Loucy (cell line): ENCODE measurements at regions not wholly inside any gene's neighbourhood (a gene's known extent, or its start where the extent isn't known, plus 50 kb on each side); places are given as distances from the start of the nearest gene placed in this dataset.

ENCODE experiments used
- H2AFZ ChIP-seq: fragments of 200-600 bp; sonication (generic); 2 replicates; pipeline ENCODE4 v1.6.0; 2016; ENCODE audit warnings: antibody characterized with exemption, mild to moderate bottlenecking, low read length, moderate library complexity
- H3F3A ChIP-seq: fragments of 200-600 bp; 2 replicates; pipeline ENCODE4 v1.6.0; 2016; ENCODE audit warnings: antibody characterized with exemption, low read depth, mild to moderate bottlenecking
- H3K27me3 ChIP-seq: fragments of 200-600 bp; sonication (generic); 2 replicates; pipeline ENCODE4 v1.6.1; 2014; ENCODE audit warnings: low read length, mild to moderate bottlenecking; ENCODE audit not compliant: insufficient read depth, poor library complexity, severe bottlenecking
- H3K36me3 ChIP-seq: fragments of 200-600 bp; sonication (generic); 2 replicates; pipeline ENCODE4 v1.6.1; 2016; ENCODE audit warnings: low read length; ENCODE audit not compliant: insufficient read depth
- H3K4me1 ChIP-seq: fragments of 200-600 bp; sonication (generic); 2 replicates; pipeline ENCODE4 v1.5.1; 2014; ENCODE audit warnings: low read length, mild to moderate bottlenecking; ENCODE audit not compliant: insufficient read depth, poor library complexity, severe bottlenecking
- H3K4me2 ChIP-seq: fragments of 200-600 bp; sonication (generic); 2 replicates; pipeline ENCODE4 v1.6.0; 2014; ENCODE audit warnings: antibody characterized with exemption, low read length, low read depth, mild to moderate bottlenecking; ENCODE audit not compliant: poor library complexity, severe bottlenecking
- H3K4me3 ChIP-seq: fragments of 200-600 bp; sonication (generic); 2 replicates; pipeline ENCODE4 v1.5.1; 2014; ENCODE audit warnings: low read length, mild to moderate bottlenecking, mixed read lengths; ENCODE audit not compliant: poor library complexity, severe bottlenecking
- H3K79me2 ChIP-seq: fragments of 200-600 bp; sonication (generic); 2 replicates; pipeline ENCODE4 v1.6.1; 2014; ENCODE audit warnings: low read length; ENCODE audit not compliant: insufficient read depth
- H3K9ac ChIP-seq: fragments of 200-600 bp; sonication (generic); 2 replicates; pipeline ENCODE4 v1.6.0; 2014; ENCODE audit warnings: mild to moderate bottlenecking, low read depth, low read length, moderate library complexity; ENCODE audit not compliant: poor library complexity, severe bottlenecking
- H3K9me2 ChIP-seq: fragments of 200-600 bp; sonication (generic); replicated peaks from 2 replicates; pipeline ENCODE4 v1.6.1; 2016; ENCODE audit warnings: low read depth, low read length, mixed read lengths
- H3K9me3 ChIP-seq: fragments of 200-600 bp; sonication (generic); 2 replicates; pipeline ENCODE4 v1.6.1; 2014; ENCODE audit warnings: mild to moderate bottlenecking, antibody characterized with exemption, low read length, low read depth; ENCODE audit not compliant: insufficient read depth
- H4K20me1 ChIP-seq: fragments of 200-600 bp; sonication (generic); 2 replicates; pipeline ENCODE4 v1.6.0; 2014; ENCODE audit warnings: antibody characterized with exemption, low read length, mild to moderate bottlenecking; ENCODE audit not compliant: insufficient read depth, poor library complexity, severe bottlenecking
- CTCF ChIP-seq: fragments of 200-600 bp; sonication (generic); conservative IDR thresholded peaks from 2 replicates; pipeline ENCODE4 v1.5.1; 2014; ENCODE audit warnings: mild to moderate bottlenecking, antibody characterized with exemption, low read length
- EZH2phosphoT487 ChIP-seq: fragments of 200-600 bp; IDR thresholded peaks from 2 replicates; pipeline ENCODE4 v1.6.1; 2018; ENCODE audit warnings: antibody characterized with exemption, mild to moderate bottlenecking, moderate library complexity, borderline replicate concordance

- no peaks in the 10 kb centered on the region for H3K36me3 ChIP-seq
- H3K4me2 ChIP-seq: no peak overlapping the region
- H3F3A ChIP-seq: no peaks in the 10 kb centered on the region
- TF ChIP-seq CTCF (no peak), EZH2phosphoT487 (no peak)
- no peak overlapping the region for H3K9ac ChIP-seq
- H3K4me3 ChIP-seq: no peak overlapping the region
- no peaks in the 10 kb centered on the region for H3K9me3 ChIP-seq
- H3K4me1 ChIP-seq: no peaks in the 10 kb centered on the region
- no peaks in the 10 kb centered on the region for H3K27me3 ChIP-seq
- no peak overlapping the region for H2AFZ ChIP-seq
- H4K20me1 ChIP-seq: no peaks in the 10 kb centered on the region
- H3K9me2 ChIP-seq: no peaks in the 10 kb centered on the region
- no peaks in the 10 kb centered on the region for H3K79me2 ChIP-seq
Measured at GRCh38 chr21:22076471-22076870, 1078.3 kb downstream of the NCAM2 start.

DNA sequence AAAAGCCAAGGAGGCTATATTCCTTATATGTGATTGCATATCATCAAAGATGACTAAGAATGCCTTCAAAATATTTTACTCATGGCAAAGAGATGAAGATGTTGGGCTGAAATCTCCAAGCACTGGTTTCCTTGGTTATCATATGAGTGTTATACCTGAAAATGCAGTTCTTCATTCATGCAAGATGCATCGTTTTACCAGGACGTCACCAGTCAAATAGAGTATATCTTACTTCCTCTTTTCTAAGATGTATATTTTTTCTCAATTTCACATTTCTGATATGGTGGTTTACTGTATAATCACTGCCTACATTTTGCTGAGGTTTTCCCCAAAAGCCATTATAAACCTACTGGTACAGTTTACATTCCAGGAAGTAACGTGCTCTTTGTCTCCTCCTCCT, 1085.7 kb downstream of the NCAM2 start:
- H3K9ac ChIP-seq: no peak overlapping the region
- H2AFZ ChIP-seq: no peak overlapping the region
- TF ChIP-seq CTCF (no peak), EZH2phosphoT487 (no peak)

DNA sequence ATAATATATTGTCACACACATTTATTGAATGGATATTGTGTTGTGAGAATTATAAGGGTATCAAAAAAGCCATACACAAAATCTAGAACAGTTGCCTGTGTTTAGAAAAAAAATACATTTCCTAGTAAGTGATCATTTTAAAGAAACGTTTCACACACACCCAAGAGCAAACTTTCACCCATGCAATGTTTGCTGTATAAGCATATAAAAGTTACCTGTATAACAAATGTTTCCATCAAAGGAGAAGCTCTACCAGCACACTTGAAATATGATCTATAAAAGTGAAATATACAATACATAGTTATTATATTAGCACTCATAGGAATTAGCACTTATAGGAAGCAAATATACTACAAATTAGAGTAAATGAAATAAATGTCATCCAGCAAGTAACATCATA, 1098.1 kb downstream of the NCAM2 start:
- Histone ChIP-seq H3F3A (no peaks in the 10 kb centered on the region), H4K20me1 (no peaks in the 10 kb centered on the region), H3K36me3 (no peaks in the 10 kb centered on the region), H3K27me3 (no peaks in the 10 kb centered on the region), H3K4me3 (no peak overlapping the region), H3K9ac (no peak overlapping the region), H3K4me1 (no peaks in the 10 kb centered on the region), H3K4me2 (no peak overlapping the region), H2AFZ (no peak overlapping the region), H3K79me2 (no peaks in the 10 kb centered on the region), H3K9me2 (no peaks in the 10 kb centered on the region), H3K9me3 (no peaks in the 10 kb centered on the region; the same call in 1 of the 2 replicates)
- TF ChIP-seq CTCF (no peak), EZH2phosphoT487 (no peak)

More for the DNA sequence above, 1085.7 kb downstream of the NCAM2 start:
- H3K9me2 ChIP-seq: no peaks in the 10 kb centered on the region
- H3K9me3 ChIP-seq: no peaks in the 10 kb centered on the region
- H3K36me3 ChIP-seq: no peaks in the 10 kb centered on the region
- H3K4me1 ChIP-seq: no peaks in the 10 kb centered on the region
- no peak overlapping the region for H3K4me2 ChIP-seq
- no peaks in the 10 kb centered on the region for H4K20me1 ChIP-seq
- H3F3A ChIP-seq: no peaks in the 10 kb centered on the region
- H3K79me2 ChIP-seq: no peaks in the 10 kb centered on the region
- no peaks in the 10 kb centered on the region for H3K27me3 ChIP-seq
- no peak overlapping the region for H3K4me3 ChIP-seq
